Breast epithelium (tissue), 3 donors: ENCODE measurements at regions not wholly inside any gene's neighbourhood (a gene's known extent, or its start where the extent isn't known, plus 50 kb on each side); places are given as distances from the start of the nearest gene placed in this dataset.

Source experiments
- CTCF ChIP-seq, 3 donors: fragments of 450-650 bp; IDR thresholded peaks; one replicate each; pipeline ENCODE4 v1.5.1; 2016 to 2017; ENCODE audit warnings: antibody characterized with exemption in 3 of 3, mild to moderate bottlenecking in 3 of 3, moderate library complexity in 3 of 3
- POLR2A ChIP-seq: fragments of 450-650 bp; IDR thresholded peaks from one replicate; pipeline ENCODE4 v1.6.1; 2016; ENCODE audit warnings: antibody characterized with exemption, mild to moderate bottlenecking, moderate library complexity

GRCh38 chrX:52425775-52426174 lies 57.0 kb downstream of the XAGE2 start:
- no peak for TF ChIP-seq CTCF (IDR thresholded peaks at IDR 0.05)
- no peak for TF ChIP-seq POLR2A
